ENCODE measurements at regions not wholly inside any gene's neighbourhood (a gene's known extent, or its start where the extent isn't known, plus 50 kb on each side); places are given as distances from the start of the nearest gene placed in this dataset.

DNA sequence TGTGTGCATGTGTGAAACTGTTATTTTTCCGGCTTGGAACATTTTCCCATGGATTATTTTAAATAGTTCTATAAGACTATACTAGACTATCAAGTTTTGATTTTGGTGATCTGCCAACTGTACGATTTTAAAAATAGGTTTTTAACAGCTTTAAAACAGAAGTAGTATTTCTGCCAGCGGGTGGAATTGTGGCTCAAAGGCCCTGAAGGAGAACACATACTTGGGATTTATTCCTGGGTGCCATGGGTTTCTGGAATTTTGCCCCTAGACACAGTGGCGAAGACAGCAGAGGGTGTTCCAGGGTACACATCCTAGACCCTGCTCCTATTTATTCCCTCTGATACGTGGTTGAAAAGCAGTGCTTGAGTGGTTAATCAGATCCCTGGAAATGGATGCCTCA, 81.7 kb upstream of the IPO9 start:
- Histone ChIP-seq H3K27ac (no peak overlapping the region), H3K4me3 (no peak overlapping the region), H3K27me3 (no peaks in the 10 kb centered on the region), H3K36me3 (no peaks in the 10 kb centered on the region), H3K4me1 (peaks cover 6 to 11% of the 10 kb centered on the region in 2 donors), H3K9me3 (no peaks in the 10 kb centered on the region)
- no peak for TF ChIP-seq CTCF (IDR thresholded peaks at IDR 0.05)
- no peak for DNase-seq
- ATAC-seq, result no peak
- intact Hi-C loops (cut with DNase I), result no loop called here

- ATAC-seq, result no peak
- no peaks in the 10 kb centered on the region for H3K36me3 ChIP-seq
- H3K27ac ChIP-seq, result no peak overlapping the region
- DNase-seq, result no peak
- no peak overlapping the region for H3K4me3 ChIP-seq
- TF ChIP-seq CTCF (IDR thresholded peaks at IDR 0.05), result no peak
- peaks cover 6 to 16% of the 10 kb centered on the region in 2 donors for H3K4me1 ChIP-seq
- intact Hi-C loops (cut with DNase I), result no loop called here
- H3K9me3 ChIP-seq, result no peaks in the 10 kb centered on the region
- no peaks in the 10 kb centered on the region for H3K27me3 ChIP-seq
These were observed 80.6 kb upstream of the IPO9 start for GRCh38 chr1:201748335-201748734.

- no peaks in the 10 kb centered on the region for H3K27me3 ChIP-seq
- no peak overlapping the region for H3K27ac ChIP-seq
- H3K9me3 ChIP-seq, result no peaks in the 10 kb centered on the region
- peaks cover 6 to 21% of the 10 kb centered on the region in 2 donors for H3K4me1 ChIP-seq
- DNase-seq (no peak), ATAC-seq (no peak)
- no peak overlapping the region for H3K4me3 ChIP-seq
- H3K36me3 ChIP-seq, result no peaks in the 10 kb centered on the region
- intact Hi-C loops (cut with DNase I), result no loop called here
- no peak for TF ChIP-seq CTCF (IDR thresholded peaks at IDR 0.05)
These were observed 79.8 kb upstream of the IPO9 start for GRCh38 chr1:201749059-201749690.

- TF ChIP-seq CTCF (IDR thresholded peaks at IDR 0.05), result no peak
- intact Hi-C loops (cut with DNase I), result no loop called here
- H3K36me3 ChIP-seq, result no peaks in the 10 kb centered on the region
These were observed 78.8 kb upstream of the IPO9 start for GRCh38 chr1:201750120-201750519.

GRCh38 chr1:201750934-201751333, 78.0 kb upstream of the IPO9 start:
- peaks cover 6 to 21% of the 10 kb centered on the region in 2 donors for H3K4me1 ChIP-seq
- no peaks in the 10 kb centered on the region for H3K36me3 ChIP-seq
- TF ChIP-seq CTCF (IDR thresholded peaks at IDR 0.05), result no peak
- H3K27me3 ChIP-seq, result no peaks in the 10 kb centered on the region
- H3K27ac ChIP-seq, result no peak overlapping the region
- intact Hi-C loops (cut with DNase I), result no loop called here
- no peak for ATAC-seq
- H3K4me3 ChIP-seq, result no peak overlapping the region
- no peak for DNase-seq
- no peaks in the 10 kb centered on the region for H3K9me3 ChIP-seq

More at GRCh38 chr1:201750120-201750519, 78.8 kb upstream of the IPO9 start:
- ATAC-seq, result no peak
- H3K9me3 ChIP-seq, result no peaks in the 10 kb centered on the region
- no peak for DNase-seq
- no peaks in the 10 kb centered on the region for H3K27me3 ChIP-seq
- no peak overlapping the region for H3K27ac ChIP-seq
- H3K4me1 ChIP-seq, result peaks cover 6 to 21% of the 10 kb centered on the region in 2 donors
- no peak overlapping the region for H3K4me3 ChIP-seq

Measured in left lung (tissue), 4 donors.